GM12878 (cell line): ENCODE measurements at regions not wholly inside any gene's neighbourhood (a gene's known extent, or its start where the extent isn't known, plus 50 kb on each side); places are given as distances from the start of the nearest gene placed in this dataset.

Experiments
- ATAC-seq: fragments of 200-7000 bp; cut with Tn5 transposase; 3 replicates; pipeline ENCODE4 v1.9.1; 2020; ENCODE audit warnings: mild to moderate bottlenecking, moderate library complexity
- BruUV-seq: library from RNA; stranded (reverse); fragments of 400-500 nt; replicated peaks from 2 replicates; lab custom pipeline; 2021; lab: Mats Ljungman, UMichigan
- CTCF ChIA-PET: fragments of 300-600 bp; sonication (Branson Sonifier 250); formaldehyde crosslinking; extraction: SDS; loops from one replicate; lab custom pipeline; 2021; ENCODE audit warnings: inconsistent platforms; lab: Yijun Ruan, JAX
- POLR2A ChIA-PET: fragments of 350-600 bp; formaldehyde crosslinking; extraction: SDS; loops from one replicate; lab custom pipeline; 2021; ENCODE audit warnings: inconsistent platforms; lab: Charles Lee
- RAD21 ChIA-PET: fragments of 300-600 bp; sonication (Branson Sonifier 250); formaldehyde crosslinking; loops from one replicate; lab custom pipeline; 2023; ENCODE audit warnings: antibody characterized with exemption; ENCODE audit not compliant: unreplicated experiment; lab: Charles Lee
- SMC1A ChIA-PET: fragments of 300-600 bp; sonication (Branson Sonifier 250); formaldehyde crosslinking; loops from one replicate; lab custom pipeline; 2023; ENCODE audit not compliant: unreplicated experiment, uncharacterized antibody; lab: Charles Lee
- DNase-seq: peaks from one replicate; pipeline ENCODE4 v3.0.0-alpha.2; 2011; ENCODE audit warnings: low read depth, low spot score
- FAIRE-seq: peaks from 3 replicates; lab custom pipeline; 2011; peaks lifted over from hg19 to GRCh38; lab: Jason Lieb, UNC
- H2AFZ ChIP-seq: 2 replicates; pipeline ENCODE4 v1.6.0; 2011; ENCODE audit warnings: low read depth, low read length, control low read depth; ENCODE audit not compliant: control insufficient read depth
- H3K27ac ChIP-seq: 2 replicates; pipeline ENCODE4 v1.5.1; 2011; ENCODE audit warnings: control low read depth; ENCODE audit not compliant: control insufficient read depth, insufficient read depth
- H3K27me3 ChIP-seq, 2 experiments: replicated peaks in 1 of 2; 2 replicates each; pipeline versions ENCODE4 v1.6.0 to v1.6.1; 2011; ENCODE audit warnings: low read length in 1 of 2; ENCODE audit not compliant: control insufficient read depth in 2 of 2, insufficient read depth in 2 of 2
- H3K36me3 ChIP-seq, 2 experiments: 2 replicates each; pipeline ENCODE4 v1.5.1; 2011; ENCODE audit warnings: low read length in 1 of 2; ENCODE audit not compliant: control insufficient read depth in 2 of 2, insufficient read depth in 2 of 2
- H3K4me1 ChIP-seq: 2 replicates; pipeline ENCODE4 v1.6.1; 2011; ENCODE audit warnings: mild to moderate bottlenecking, low read length, moderate library complexity, mixed read lengths; ENCODE audit not compliant: control insufficient read depth, insufficient read depth
- H3K4me2 ChIP-seq: 2 replicates; pipeline ENCODE4 v1.6.0; 2011; ENCODE audit warnings: control low read depth; ENCODE audit not compliant: control insufficient read depth, insufficient read depth
- H3K4me3 ChIP-seq: fragments of 200-600 bp; sonication (generic); 2 replicates; pipeline ENCODE4 v1.5.1; 2016
- H3K79me2 ChIP-seq: 2 replicates; pipeline ENCODE4 v1.6.0; 2011; ENCODE audit warnings: low read length; ENCODE audit not compliant: control insufficient read depth, insufficient read depth
- H3K9ac ChIP-seq: 2 replicates; pipeline ENCODE4 v1.8.0; 2011; ENCODE audit warnings: low read length, control low read depth, mixed read lengths; ENCODE audit not compliant: control insufficient read depth, insufficient read depth
- H3K9me3 ChIP-seq: replicated peaks from 3 replicates; pipeline ENCODE4 v1.5.1; 2011; ENCODE audit warnings: mild to moderate bottlenecking, low read length; ENCODE audit not compliant: control insufficient read depth, insufficient read depth
- H4K20me1 ChIP-seq: 2 replicates; pipeline ENCODE4 v1.6.0; 2011; ENCODE audit not compliant: control insufficient read depth, insufficient read depth
- BMI1 ChIP-seq: fragments of 450-650 bp; IDR thresholded peaks from 2 replicates; pipeline ENCODE4 v1.6.1; 2016; ENCODE audit warnings: mild to moderate bottlenecking, moderate library complexity, borderline replicate concordance
- CBX5 ChIP-seq: sonication (generic); IDR thresholded peaks from 2 replicates; pipeline ENCODE4 v1.6.1; 2016; ENCODE audit warnings: low read depth, moderate library complexity, mild to moderate bottlenecking, inconsistent platforms
- CEBPZ ChIP-seq: fragments of 150-350 bp; IDR thresholded peaks from 2 replicates; pipeline ENCODE4 v1.6.1; 2016; ENCODE audit warnings: low read depth, low read length
- E2F8 ChIP-seq: fragments of 450-650 bp; IDR thresholded peaks from 2 replicates; pipeline ENCODE4 v1.6.1; 2018; ENCODE audit warnings: mild to moderate bottlenecking, low read depth, moderate library complexity; ENCODE audit not compliant: partially characterized antibody
- EZH2 ChIP-seq: IDR thresholded peaks from 2 replicates; pipeline ENCODE4 v1.6.1; 2012; ENCODE audit warnings: low read depth, mild to moderate bottlenecking, control low read depth, inconsistent platforms, low read length, borderline replicate concordance; ENCODE audit not compliant: control insufficient read depth
- GATAD2B ChIP-seq: fragments of 450-650 bp; conservative IDR thresholded peaks from 2 replicates; pipeline ENCODE4 v1.6.1; 2017; ENCODE audit warnings: low read depth, mild to moderate bottlenecking, moderate library complexity
- HDGF ChIP-seq: fragments of 450-650 bp; IDR thresholded peaks from 2 replicates; pipeline ENCODE4 v1.6.1; 2016; ENCODE audit warnings: antibody characterized with exemption
- KDM1A ChIP-seq: fragments of 200-600 bp; sonication (generic); IDR thresholded peaks from 2 replicates; pipeline ENCODE4 v1.6.1; 2016; ENCODE audit warnings: borderline replicate concordance
- MTA2 ChIP-seq: fragments of 450-650 bp; IDR thresholded peaks from 2 replicates; pipeline ENCODE4 v1.6.1; 2016; ENCODE audit warnings: low read depth, mild to moderate bottlenecking, moderate library complexity
- NRF1 ChIP-seq: conservative IDR thresholded peaks from 2 replicates; pipeline ENCODE4 v1.6.1; 2011; ENCODE audit warnings: mild to moderate bottlenecking, low read depth, low read length, improper control_type of control experiment
- TBL1XR1 ChIP-seq: IDR thresholded peaks from 2 replicates; pipeline ENCODE4 v1.6.1; 2012; ENCODE audit warnings: low read depth, low read length, improper control_type of control experiment
- TCF12 ChIP-seq: IDR thresholded peaks from 2 replicates; pipeline ENCODE4 v1.6.1; 2011; ENCODE audit warnings: low read depth, mild to moderate bottlenecking, low read length
- ZNF622 ChIP-seq: fragments of 450-650 bp; IDR thresholded peaks from 2 replicates; pipeline ENCODE4 v1.6.1; 2017; ENCODE audit warnings: mild to moderate bottlenecking, inconsistent platforms
- WGBS: methylation state at CpG from one replicate; pipeline ENCODE4 v1.1.6; 2016; ENCODE audit warnings: low lambda C conversion rate; ENCODE audit not compliant: insufficient replicate concordance, insufficient coverage; ENCODE audit errors: missing lambda C conversion rate; 5-methylcytosine and 5-hydroxymethylcytosine counted together
- in situ Hi-C: fragments of 300-500 bp; cut with MboI; formaldehyde crosslinking; loops from 9 replicates; pipeline ENCODE4 v1.14.3; 2018; ENCODE audit warnings: mixed read lengths
- intact Hi-C: fragments of 100-400 bp; cut with micrococcal nuclease; formaldehyde crosslinking; loops from one replicate; pipeline ENCODE4 v1.14.2; 2022; ENCODE audit not compliant: unreplicated experiment
- TF ChIP-seq, protein P1 (sequence below), 3 experiments: IDR thresholded peaks in 2 of 3; conservative IDR thresholded peaks in 1 of 3; 2 replicates each; pipeline ENCODE4 v1.5.1; 2011; ENCODE audit warnings: low read depth in 3 of 3, low read length in 3 of 3, mild to moderate bottlenecking in 3 of 3, control low read depth in 2 of 3, moderate library complexity in 2 of 3, inconsistent platforms in 1 of 3, mixed read lengths in 1 of 3; ENCODE audit not compliant: control insufficient read depth in 2 of 3, insufficient read depth in 1 of 3; ENCODE audit errors: extremely low read depth in 1 of 3
- TF ChIP-seq, protein P2 (sequence below): IDR thresholded peaks from 2 replicates; pipeline ENCODE4 v1.6.1; 2011; ENCODE audit warnings: low read depth, mild to moderate bottlenecking, low read length, moderate library complexity, borderline replicate concordance; ENCODE audit errors: extremely low read depth

DNA sequence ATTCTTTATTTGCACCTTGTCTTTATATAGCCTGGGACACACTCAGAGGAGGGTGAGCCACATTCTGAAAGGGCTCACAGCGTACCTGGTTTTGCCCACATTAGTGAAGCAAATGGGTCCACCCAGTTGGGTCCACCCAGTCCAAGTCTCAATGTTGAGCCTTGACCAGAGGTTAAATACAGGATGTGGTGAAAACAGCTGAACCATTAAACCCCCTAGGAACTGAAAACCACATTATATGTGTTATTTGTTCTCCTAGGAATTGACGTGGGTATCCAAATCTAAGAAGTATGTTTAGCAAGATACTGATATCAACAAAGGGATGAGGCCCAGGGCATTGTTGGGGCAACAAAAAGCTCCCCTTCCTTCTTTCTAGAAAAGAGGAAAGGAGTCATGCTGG lies 83.8 kb downstream of the SETD4 start:
- ChIA-PET CTCF (no interaction called here), SMC1A (no interaction called here), POLR2A (no interaction called here), RAD21 (no interaction called here)
- no peaks in the 10 kb centered on the region for H3K4me1 ChIP-seq
- H3K4me2 ChIP-seq, result no peak overlapping the region
- H3K36me3 ChIP-seq, result no peaks in the 10 kb centered on the region
- no peak overlapping the region for H3K4me3 ChIP-seq
- FAIRE-seq (no peak), ATAC-seq (no peak), DNase-seq (no peak)
- H3K27me3 ChIP-seq, result no peaks in the 10 kb centered on the region
- no peaks in the 10 kb centered on the region for H3K79me2 ChIP-seq
- WGBS, result 47% methylated on average over 2 of the region's 2 CpGs
- no peaks in the 10 kb centered on the region for H4K20me1 ChIP-seq
- H3K27ac ChIP-seq, result no peak overlapping the region
- no peak overlapping the region for H3K9ac ChIP-seq
- H3K9me3 ChIP-seq, result peaks cover 2% of the 10 kb centered on the region; the same call in 2 of the 3 replicates
- intact Hi-C loops, result no loop called here
- in situ Hi-C loops, result no loop called here
- H2AFZ ChIP-seq, result no peak overlapping the region
- no TSS peak for BruUV-seq
- TF ChIP-seq E2F8 (no peak), GATAD2B (no peak), BMI1 (no peak), EZH2 (no peak), NRF1 (no peak), ZNF622 (no peak), TBL1XR1 (no peak), KDM1A (no peak), CEBPZ (no peak), HDGF (no peak), TCF12 (no peak), MTA2 (no peak), CBX5 (no peak)
- TF ChIP-seq, protein P1, sequence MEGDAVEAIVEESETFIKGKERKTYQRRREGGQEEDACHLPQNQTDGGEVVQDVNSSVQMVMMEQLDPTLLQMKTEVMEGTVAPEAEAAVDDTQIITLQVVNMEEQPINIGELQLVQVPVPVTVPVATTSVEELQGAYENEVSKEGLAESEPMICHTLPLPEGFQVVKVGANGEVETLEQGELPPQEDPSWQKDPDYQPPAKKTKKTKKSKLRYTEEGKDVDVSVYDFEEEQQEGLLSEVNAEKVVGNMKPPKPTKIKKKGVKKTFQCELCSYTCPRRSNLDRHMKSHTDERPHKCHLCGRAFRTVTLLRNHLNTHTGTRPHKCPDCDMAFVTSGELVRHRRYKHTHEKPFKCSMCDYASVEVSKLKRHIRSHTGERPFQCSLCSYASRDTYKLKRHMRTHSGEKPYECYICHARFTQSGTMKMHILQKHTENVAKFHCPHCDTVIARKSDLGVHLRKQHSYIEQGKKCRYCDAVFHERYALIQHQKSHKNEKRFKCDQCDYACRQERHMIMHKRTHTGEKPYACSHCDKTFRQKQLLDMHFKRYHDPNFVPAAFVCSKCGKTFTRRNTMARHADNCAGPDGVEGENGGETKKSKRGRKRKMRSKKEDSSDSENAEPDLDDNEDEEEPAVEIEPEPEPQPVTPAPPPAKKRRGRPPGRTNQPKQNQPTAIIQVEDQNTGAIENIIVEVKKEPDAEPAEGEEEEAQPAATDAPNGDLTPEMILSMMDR (IDR thresholded peaks at IDR 0.05 in 2 of 3, conservative IDR thresholded peaks at IDR 0.05 in 1 of 3; ENCODE audit: control insufficient read depth in 2 of 3, extremely low read depth in 1 of 3, insufficient read depth in 1 of 3, low read depth in 3 of 3, low read length in 3 of 3), result no peak
- TF ChIP-seq, protein P2, sequence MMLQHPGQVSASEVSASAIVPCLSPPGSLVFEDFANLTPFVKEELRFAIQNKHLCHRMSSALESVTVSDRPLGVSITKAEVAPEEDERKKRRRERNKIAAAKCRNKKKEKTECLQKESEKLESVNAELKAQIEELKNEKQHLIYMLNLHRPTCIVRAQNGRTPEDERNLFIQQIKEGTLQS, result no peak
